SU-DHL-6 (cell line): ENCODE measurements at regions not wholly inside any gene's neighbourhood (a gene's known extent, or its start where the extent isn't known, plus 50 kb on each side); places are given as distances from the start of the nearest gene placed in this dataset.

Source experiments
- H2AFZ ChIP-seq: fragments of 200-600 bp; sonication (generic); 2 replicates; pipeline ENCODE4 v1.6.1; 2014; ENCODE audit warnings: low read depth, mild to moderate bottlenecking, moderate library complexity, mixed read lengths, antibody characterized with exemption, low read length; ENCODE audit not compliant: severe bottlenecking
- H3F3A ChIP-seq: fragments of 200-600 bp; shearing (Covaris generic); 2 replicates; pipeline ENCODE4 v1.6.0; 2016; ENCODE audit warnings: antibody characterized with exemption, mild to moderate bottlenecking; ENCODE audit not compliant: insufficient read depth
- H3K27ac ChIP-seq: fragments of 200-600 bp; sonication (generic); 2 replicates; pipeline ENCODE4 v1.5.1; 2016; ENCODE audit warnings: low read depth, mild to moderate bottlenecking, low read length, moderate library complexity, mixed read lengths
- H3K27me3 ChIP-seq: fragments of 200-600 bp; sonication (generic), shearing (Covaris generic); 2 replicates; pipeline ENCODE4 v1.6.0; 2014; ENCODE audit warnings: mild to moderate bottlenecking, low read length
- H3K36me3 ChIP-seq: fragments of 200-600 bp; sonication (generic); 2 replicates; pipeline ENCODE4 v1.6.1; 2014; ENCODE audit warnings: mild to moderate bottlenecking, low read length, mixed read lengths
- H3K4me2 ChIP-seq: fragments of 300-600, 200-600 bp; shearing (Covaris generic), sonication (generic); 2 replicates; pipeline ENCODE4 v1.6.0; 2014; ENCODE audit warnings: low read length, low read depth, mild to moderate bottlenecking; ENCODE audit not compliant: poor library complexity, severe bottlenecking
- H3K4me3 ChIP-seq: fragments of 200-600 bp; sonication (generic); 2 replicates; pipeline ENCODE4 v1.5.1; 2014; ENCODE audit warnings: antibody characterized with exemption, low read length, mild to moderate bottlenecking, mixed read lengths; ENCODE audit not compliant: insufficient read depth, poor library complexity, severe bottlenecking
- H3K79me2 ChIP-seq: fragments of 200-600 bp; sonication (generic); 2 replicates; pipeline ENCODE4 v1.6.1; 2014; ENCODE audit warnings: mild to moderate bottlenecking, low read length, moderate library complexity; ENCODE audit not compliant: insufficient read depth
- H3K9ac ChIP-seq: fragments of 200-600 bp; sonication (generic); 2 replicates; pipeline ENCODE4 v1.7.0; 2014; ENCODE audit warnings: mild to moderate bottlenecking, low read length
- H3K9me2 ChIP-seq: fragments of 200-600 bp; sonication (generic); replicated peaks from 2 replicates; pipeline ENCODE4 v1.6.1; 2014; ENCODE audit warnings: low read length; ENCODE audit not compliant: insufficient read depth
- H3K9me3 ChIP-seq: fragments of 200-600 bp; sonication (generic); 2 replicates; pipeline ENCODE4 v1.6.1; 2014; ENCODE audit warnings: low read length, mixed read lengths; ENCODE audit not compliant: insufficient read depth
- H4K20me1 ChIP-seq: fragments of 200-600 bp; sonication (generic); 2 replicates; pipeline ENCODE4 v1.6.1; 2014; ENCODE audit warnings: low read depth, mild to moderate bottlenecking, antibody characterized with exemption, low read length, moderate library complexity, mixed read lengths
- CTCF ChIP-seq: fragments of 200-600 bp; sonication (generic); IDR thresholded peaks from one replicate; pipeline ENCODE4 v1.5.1; 2017; ENCODE audit warnings: antibody characterized with exemption, mild to moderate bottlenecking, low read length, moderate library complexity; ENCODE audit not compliant: insufficient read depth, poor library complexity, severe bottlenecking
- EZH2phosphoT487 ChIP-seq: fragments of 200-600 bp; sonication (generic), shearing (Covaris generic); conservative IDR thresholded peaks from 2 replicates; pipeline ENCODE4 v1.6.1; 2018; ENCODE audit warnings: mild to moderate bottlenecking, antibody characterized with exemption, low read length, moderate library complexity, mixed read lengths

- Histone ChIP-seq H3K79me2 (no peaks in the 10 kb centered on the region), H3K27ac (no peak overlapping the region)
Observed at GRCh38 chr18:76572518-76573247, 77.6 kb upstream of the ZNF516 start.

GRCh38 chr18:76571689-76572088 lies 76.6 kb upstream of the ZNF516 start:
- no peaks in the 10 kb centered on the region for H3F3A ChIP-seq
- no peaks in the 10 kb centered on the region for H3K9me3 ChIP-seq
- no peak overlapping the region for H3K27ac ChIP-seq
- no peaks in the 10 kb centered on the region for H3K9me2 ChIP-seq
- no peaks in the 10 kb centered on the region for H3K79me2 ChIP-seq
- H3K27me3 ChIP-seq = no peaks in the 10 kb centered on the region
- H3K9ac ChIP-seq = no peak overlapping the region
- TF ChIP-seq EZH2phosphoT487 (no peak), CTCF (no peak)
- no peaks in the 10 kb centered on the region for H3K36me3 ChIP-seq
- no peak overlapping the region for H3K4me3 ChIP-seq
- H2AFZ ChIP-seq = no peak overlapping the region
- no peaks in the 10 kb centered on the region for H4K20me1 ChIP-seq
- H3K4me2 ChIP-seq = no peak overlapping the region

More at GRCh38 chr18:76572518-76573247, 77.6 kb upstream of the ZNF516 start:
- Histone ChIP-seq H3K4me2 (no peak overlapping the region), H4K20me1 (no peaks in the 10 kb centered on the region), H3K9ac (no peak overlapping the region), H3K36me3 (no peaks in the 10 kb centered on the region), H3K4me3 (no peak overlapping the region), H3K9me2 (no peaks in the 10 kb centered on the region), H2AFZ (no peak overlapping the region), H3F3A (no peaks in the 10 kb centered on the region), H3K9me3 (no peaks in the 10 kb centered on the region), H3K27me3 (no peaks in the 10 kb centered on the region)
- TF ChIP-seq EZH2phosphoT487 = no peak
- no peak for TF ChIP-seq CTCF

DNA sequence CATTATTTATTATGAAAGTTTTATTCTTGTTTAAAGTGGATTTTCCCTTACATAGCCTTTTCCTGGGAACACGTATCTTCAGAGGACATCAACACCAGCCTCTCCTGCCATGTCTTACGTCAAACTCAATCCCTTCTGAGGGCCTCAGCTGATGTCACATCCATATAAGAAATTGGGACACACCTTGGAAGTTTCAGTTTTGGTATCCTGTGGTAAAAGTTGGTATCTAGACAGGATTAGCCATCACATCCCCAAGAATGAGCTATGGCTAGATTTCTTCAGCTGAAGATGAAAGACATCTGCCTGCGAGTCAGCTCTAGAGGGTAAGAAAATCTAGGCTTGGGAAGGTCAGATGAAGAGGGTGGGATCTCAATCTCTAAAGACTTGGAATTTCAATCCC lies 75.8 kb upstream of the ZNF516 start:
- no peak overlapping the region for H3K4me3 ChIP-seq
- H3K36me3 ChIP-seq = no peaks in the 10 kb centered on the region
- H3K9me3 ChIP-seq = no peaks in the 10 kb centered on the region
- no peak for TF ChIP-seq CTCF
- no peak for TF ChIP-seq EZH2phosphoT487
- H4K20me1 ChIP-seq = no peaks in the 10 kb centered on the region
- H3K9ac ChIP-seq = no peak overlapping the region
- no peak overlapping the region for H2AFZ ChIP-seq
- no peaks in the 10 kb centered on the region for H3K79me2 ChIP-seq
- H3K4me2 ChIP-seq = no peak overlapping the region
- H3K9me2 ChIP-seq = no peaks in the 10 kb centered on the region
- H3F3A ChIP-seq = no peaks in the 10 kb centered on the region
- H3K27ac ChIP-seq = no peak overlapping the region
- no peaks in the 10 kb centered on the region for H3K27me3 ChIP-seq
